Cardiac fibroblast (primary cell): ENCODE measurements at regions not wholly inside any gene's neighbourhood (a gene's known extent, or its start where the extent isn't known, plus 50 kb on each side); places are given as distances from the start of the nearest gene placed in this dataset.

Experiments
- DNase-seq, 2 donors: peaks; one replicate each; pipeline versions ENCODE4 v3.0.0 to v3.0.0-alpha.2; 2010; ENCODE audit warnings: low read depth in 2 of 2
- H3K4me3 ChIP-seq, 2 donors: replicated peaks in 1 of 2; 1 replicate in 1 of 2; 2 replicates in 1 of 2; pipeline ENCODE4 v1.5.1; 2011; ENCODE audit warnings: low read depth in 2 of 2, low read length in 2 of 2, mild to moderate bottlenecking in 2 of 2, moderate library complexity in 1 of 2
- TF ChIP-seq, protein P1 (sequence below): IDR thresholded peaks from one replicate; pipeline ENCODE4 v1.5.1; 2011; ENCODE audit warnings: low read depth, mild to moderate bottlenecking, low read length, inconsistent platforms

DNA sequence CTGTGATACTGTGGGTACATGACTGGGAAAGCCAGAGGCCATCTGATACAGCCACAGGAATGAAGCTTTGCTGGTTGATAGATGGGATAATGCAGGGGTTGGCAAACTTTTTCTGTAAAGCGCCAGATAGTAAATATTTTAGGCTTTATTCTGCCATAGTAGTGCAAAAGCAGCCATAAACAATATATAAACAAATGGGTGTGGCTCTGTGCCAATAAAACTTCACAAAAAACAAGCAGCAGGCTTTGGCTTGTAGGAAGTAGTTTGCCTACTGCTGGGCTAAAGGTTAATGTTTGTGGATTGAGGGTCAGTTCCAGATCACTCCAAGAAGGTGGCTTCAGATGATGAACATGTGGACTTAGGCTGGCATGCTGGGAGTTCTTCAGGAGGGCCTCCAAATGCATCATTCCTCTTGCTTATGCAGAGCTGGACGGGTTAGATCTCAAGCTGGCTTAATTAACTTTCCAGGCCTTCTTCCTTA lies 305.7 kb downstream of the RPLP1 start:
- peak; percentile 22 to 72 for DNase-seq
- TF ChIP-seq, protein P1, sequence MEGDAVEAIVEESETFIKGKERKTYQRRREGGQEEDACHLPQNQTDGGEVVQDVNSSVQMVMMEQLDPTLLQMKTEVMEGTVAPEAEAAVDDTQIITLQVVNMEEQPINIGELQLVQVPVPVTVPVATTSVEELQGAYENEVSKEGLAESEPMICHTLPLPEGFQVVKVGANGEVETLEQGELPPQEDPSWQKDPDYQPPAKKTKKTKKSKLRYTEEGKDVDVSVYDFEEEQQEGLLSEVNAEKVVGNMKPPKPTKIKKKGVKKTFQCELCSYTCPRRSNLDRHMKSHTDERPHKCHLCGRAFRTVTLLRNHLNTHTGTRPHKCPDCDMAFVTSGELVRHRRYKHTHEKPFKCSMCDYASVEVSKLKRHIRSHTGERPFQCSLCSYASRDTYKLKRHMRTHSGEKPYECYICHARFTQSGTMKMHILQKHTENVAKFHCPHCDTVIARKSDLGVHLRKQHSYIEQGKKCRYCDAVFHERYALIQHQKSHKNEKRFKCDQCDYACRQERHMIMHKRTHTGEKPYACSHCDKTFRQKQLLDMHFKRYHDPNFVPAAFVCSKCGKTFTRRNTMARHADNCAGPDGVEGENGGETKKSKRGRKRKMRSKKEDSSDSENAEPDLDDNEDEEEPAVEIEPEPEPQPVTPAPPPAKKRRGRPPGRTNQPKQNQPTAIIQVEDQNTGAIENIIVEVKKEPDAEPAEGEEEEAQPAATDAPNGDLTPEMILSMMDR = no peak
- no peak overlapping the region for H3K4me3 ChIP-seq

DNA sequence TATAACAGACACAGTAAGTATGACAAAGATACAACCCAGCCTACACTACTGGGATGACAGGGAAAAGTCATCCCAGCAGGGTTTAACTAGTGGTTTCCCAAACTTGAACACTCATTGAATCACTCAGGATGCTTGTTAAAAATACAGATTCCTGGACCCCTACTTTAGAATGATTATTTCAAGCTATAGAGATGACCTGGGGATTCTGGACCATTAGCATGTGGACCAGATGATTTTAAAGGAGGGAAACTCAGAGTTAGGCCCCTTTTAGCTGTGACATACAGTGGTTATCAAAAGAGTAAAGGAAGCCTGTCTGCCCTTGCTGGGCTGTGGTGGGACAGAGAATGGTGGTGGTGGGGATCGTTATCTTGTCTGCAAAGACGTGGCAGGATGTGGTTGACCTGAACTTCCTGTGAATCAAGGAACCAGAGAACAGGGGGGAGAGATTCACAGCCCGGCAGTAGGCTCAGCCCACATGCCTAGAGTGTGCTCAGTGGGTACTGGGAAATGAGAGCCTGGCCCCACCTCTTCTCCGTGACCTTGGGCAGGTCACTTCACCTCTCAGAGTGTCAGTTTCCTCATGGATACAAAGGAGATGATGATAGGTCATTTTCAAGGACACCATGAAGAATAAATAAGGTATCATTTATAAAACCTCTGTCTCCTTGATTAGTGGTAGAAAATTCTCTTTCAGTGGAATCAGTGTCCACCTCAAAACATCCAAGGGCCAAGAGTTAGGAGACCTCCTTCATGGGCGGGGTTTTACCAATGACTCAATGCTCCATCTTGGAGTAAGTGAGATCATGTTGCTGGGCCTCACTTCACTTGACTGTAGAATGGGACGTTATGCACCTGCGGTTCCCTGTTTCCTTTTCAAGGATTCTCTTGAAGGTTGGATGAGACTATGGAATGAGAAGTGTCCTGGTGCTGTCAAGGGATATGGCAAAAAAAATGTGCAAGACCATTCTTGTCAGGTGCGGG lies 306.5 kb downstream of the RPLP1 start:
- TF ChIP-seq, protein P1 = no peak
- DNase-seq = peak; percentile 58 to 68
- H3K4me3 ChIP-seq = no peak overlapping the region

DNA sequence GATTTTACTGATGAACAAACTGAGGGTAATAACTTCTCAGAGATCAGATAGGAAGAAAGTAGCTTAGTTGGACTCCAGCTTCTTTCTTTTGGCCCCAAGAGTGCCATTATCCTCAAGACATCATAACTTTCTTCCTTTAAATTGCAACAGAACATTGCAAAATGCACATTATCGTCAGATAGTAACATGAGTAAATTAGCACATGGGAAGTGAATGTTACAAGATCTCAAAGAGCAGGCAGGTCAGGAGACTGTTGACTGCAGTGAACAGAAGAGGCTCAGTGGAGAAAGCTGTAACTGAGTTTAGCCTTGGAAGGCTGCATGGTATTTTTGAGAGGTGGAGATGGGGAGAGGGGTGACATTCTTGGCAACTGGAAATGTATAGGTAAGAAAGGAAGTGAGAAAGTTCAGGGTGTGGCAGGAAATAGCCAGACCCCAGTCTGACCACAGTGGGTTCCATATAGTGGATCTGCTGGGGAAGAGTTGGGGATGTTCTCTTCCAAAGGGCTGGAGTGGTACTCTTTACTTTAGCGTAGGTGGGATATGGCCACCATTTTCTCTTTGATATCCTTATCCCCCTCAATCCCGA lies 307.7 kb downstream of the RPLP1 start:
- DNase-seq = peak; percentile 78 to 86

DNA sequence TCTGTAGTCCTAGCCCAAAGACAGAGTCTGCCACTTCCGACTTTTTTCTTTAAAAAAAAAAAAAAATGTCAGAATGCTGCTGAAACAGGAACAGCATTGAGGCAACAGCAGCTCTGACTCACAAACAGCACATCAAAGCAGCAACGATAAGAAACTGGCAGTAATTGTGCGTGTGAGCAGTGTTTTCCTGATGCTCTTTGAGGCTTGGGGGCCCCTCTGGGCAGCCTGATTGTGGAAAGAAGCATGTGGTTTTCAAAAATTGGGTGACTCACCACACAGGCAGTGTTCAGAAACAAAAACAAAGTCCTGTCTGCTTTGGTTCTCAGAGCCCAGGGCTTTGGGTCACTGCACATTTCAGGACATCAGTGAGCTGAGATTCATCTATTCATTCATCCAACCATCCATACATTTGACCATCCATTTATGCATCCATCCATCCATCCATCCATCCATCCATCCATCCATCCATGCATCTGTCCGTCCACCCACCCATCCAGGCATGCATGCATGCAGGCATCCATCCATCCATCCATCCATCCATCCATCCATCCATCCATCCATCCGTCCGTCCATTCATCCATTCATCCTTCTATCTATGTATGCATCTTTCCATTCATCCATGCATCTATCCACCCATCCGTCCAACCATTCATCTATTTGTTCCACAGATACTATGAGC lies 308.4 kb downstream of the RPLP1 start:
- TF ChIP-seq, protein P1 = no peak
- no peak overlapping the region for H3K4me3 ChIP-seq
- peak; percentile 99 for DNase-seq

More for the DNA sequence above, 307.7 kb downstream of the RPLP1 start:
- TF ChIP-seq, protein P1 = no peak
- no peak overlapping the region for H3K4me3 ChIP-seq

DNA sequence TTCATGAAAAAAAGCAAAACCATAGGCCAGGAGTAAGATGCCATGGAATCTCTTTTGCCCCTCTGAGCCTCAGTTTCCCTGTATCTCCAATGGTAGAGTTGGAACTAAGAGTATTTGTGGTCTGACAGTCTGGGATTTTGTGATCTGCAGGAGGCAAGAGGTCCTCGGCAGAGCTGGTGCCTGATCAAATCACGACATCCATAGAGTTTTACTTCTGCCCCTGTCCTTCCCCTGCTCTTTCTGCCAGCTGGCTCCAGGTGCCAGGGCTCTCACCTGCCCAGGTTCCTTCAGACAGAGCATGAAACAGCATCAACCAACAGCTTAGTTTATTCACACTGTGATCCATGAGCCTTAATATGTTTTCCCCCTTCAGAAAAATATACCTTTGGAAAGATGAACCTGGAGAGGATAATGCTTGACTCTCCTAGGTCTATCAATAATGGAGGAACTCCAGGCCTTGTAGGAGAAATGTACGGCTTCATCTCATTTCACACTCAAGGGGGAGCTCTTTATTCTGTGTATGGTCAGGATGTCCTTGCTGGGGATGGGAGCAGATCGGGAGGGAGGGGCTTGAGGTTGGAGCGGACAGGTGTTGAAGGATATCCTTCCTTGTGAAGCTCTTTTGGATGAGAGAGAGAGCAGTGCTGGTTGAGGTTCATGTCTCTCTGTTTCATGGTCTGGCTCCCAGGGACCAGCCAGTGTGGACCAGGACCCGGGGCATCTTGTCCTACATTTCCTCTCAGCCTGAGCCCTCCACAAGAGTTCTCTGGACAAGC lies 309.9 kb downstream of the RPLP1 start:
- TF ChIP-seq, protein P1 = no peak
- peak; percentile 13 to 23 for DNase-seq
- H3K4me3 ChIP-seq = no peak overlapping the region

DNA sequence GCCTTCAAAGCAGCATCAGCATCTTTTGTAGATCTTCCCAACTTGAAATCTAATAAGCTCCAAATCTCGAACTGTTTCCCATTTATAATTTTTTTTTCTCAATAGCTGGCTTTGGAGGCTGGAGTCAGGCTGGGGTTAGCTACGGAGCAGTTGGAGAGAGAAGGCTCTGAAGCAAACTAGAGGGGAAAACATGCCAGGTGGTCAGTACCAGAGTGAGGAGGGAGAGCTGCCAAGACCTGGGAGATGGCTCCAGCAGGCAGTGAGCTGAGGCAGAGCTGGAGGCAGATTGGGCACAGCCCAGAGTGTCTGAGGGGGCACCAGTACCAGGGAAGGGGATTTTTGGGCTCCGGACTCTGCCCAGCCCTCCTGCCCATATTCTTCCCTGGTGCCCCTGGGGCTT lies 311.2 kb downstream of the RPLP1 start:
- DNase-seq = no peak
- TF ChIP-seq, protein P1 = no peak
- no peak overlapping the region for H3K4me3 ChIP-seq
